HG03039 (cell line): ENCODE measurements at regions not wholly inside any gene's neighbourhood (a gene's known extent, or its start where the extent isn't known, plus 50 kb on each side); places are given as distances from the start of the nearest gene placed in this dataset.

Experiments
- ATAC-seq: cut with Tn5 transposase; IDR thresholded peaks from one replicate; pipeline ENCODE4 v1.9.1; 2021; ENCODE audit warnings: mild to moderate bottlenecking, moderate library complexity; ENCODE audit not compliant: unreplicated experiment

DNA sequence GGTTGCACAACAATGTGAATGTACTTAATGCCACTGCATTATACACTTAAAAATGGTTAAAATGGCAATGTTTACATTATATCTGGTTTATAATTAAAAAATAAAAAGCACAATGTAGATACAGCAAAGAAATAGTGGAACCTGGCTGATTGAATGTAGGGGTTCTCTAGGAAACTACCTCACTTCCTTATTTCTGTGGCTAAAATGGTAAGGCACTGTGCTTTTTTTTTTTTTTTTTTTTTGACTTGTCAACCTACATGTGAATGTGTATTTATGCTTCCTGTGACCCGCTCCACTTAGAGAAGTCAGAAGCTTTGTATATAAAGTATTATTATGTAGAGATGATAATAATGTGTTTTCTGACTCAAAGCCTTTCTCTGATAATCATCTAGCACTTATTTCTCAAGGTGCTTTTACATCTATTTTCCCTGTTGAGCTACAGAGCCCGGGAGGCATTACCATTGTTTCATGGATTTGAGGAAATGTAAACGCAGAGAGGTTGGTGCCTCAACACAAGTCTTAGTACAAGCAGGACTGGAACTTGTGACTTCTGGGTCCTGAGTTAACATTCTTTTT, 55.0 kb downstream of the SOX4 start:
- ATAC-seq = no peak

DNA sequence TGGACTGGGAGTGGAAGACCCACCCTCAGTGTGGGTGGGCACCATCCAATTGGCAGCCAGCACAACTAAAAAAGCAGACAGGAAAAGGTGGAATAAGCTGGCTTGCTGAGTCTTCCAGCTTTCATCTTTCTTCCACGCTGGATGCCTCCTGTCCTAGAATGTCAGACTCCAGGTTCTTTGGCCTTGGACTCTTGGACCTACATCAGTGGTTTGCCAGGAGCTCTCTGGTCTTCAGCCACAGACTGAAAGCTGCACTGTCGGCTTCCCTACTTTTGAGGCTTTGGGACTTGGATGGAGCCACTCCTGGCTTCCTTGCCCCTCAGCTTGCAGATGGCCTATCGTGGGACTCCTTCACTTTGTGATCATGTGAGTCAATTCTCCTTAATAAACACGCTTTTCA, 59.8 kb downstream of the SOX4 start:
- no peak for ATAC-seq

DNA sequence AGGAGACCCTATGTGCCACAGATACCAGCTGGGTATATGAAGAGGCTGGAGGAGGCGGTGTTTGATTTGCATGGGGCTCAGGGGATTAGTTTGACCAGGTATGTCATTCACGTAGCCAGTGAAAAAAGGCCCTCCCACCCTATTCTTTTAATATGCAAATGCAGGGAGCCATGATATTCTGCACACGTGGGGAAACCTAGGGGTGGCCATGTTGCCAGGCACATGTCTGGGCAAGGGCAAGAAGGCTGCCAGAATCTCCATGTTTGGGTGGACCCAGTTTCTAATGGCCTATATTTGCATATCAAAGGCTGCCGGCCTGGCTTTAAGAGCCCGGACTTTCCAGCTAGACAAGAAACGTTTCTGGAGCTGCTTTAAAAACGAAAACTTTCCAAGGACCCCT, 60.4 kb downstream of the SOX4 start:
- no peak for ATAC-seq

DNA sequence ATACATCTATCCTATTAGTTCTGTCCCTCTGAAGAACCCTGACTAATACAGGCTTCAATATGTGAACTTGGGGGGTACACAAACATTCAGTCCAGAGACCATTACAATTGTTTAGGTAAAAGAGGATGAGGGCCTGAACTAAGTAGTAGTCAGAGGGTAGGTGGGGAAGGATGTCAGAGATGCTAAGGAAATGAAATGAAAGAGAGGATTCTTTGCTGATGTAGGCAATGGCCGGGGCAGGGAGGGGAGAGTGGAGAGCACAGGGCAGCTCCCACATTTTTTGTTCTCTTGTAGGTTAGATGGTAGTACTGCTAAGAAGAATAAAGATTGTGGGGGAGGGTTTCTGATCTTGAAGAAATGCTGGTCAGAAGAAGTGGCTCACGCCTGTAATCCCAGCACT, 60.8 kb downstream of the SOX4 start:
- ATAC-seq = no peak

DNA sequence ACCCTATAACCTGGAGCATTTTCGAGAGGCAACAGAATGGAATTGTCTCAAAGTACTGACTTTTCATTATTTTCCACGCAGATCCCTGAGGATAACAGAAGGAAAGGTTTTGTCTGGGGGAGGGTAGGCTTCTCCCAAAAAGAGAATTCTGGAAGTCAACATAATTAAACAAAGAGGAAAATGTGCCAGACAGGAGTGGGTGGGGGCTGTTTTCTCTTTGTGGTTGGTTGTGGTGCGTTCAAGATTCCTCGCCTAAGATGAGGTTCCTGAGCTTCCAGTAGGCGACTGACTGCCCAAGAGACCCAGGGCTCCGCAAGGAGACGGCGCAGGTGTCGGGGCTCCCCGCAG, 70.4 kb downstream of the SOX4 start:
- ATAC-seq = no peak

DNA sequence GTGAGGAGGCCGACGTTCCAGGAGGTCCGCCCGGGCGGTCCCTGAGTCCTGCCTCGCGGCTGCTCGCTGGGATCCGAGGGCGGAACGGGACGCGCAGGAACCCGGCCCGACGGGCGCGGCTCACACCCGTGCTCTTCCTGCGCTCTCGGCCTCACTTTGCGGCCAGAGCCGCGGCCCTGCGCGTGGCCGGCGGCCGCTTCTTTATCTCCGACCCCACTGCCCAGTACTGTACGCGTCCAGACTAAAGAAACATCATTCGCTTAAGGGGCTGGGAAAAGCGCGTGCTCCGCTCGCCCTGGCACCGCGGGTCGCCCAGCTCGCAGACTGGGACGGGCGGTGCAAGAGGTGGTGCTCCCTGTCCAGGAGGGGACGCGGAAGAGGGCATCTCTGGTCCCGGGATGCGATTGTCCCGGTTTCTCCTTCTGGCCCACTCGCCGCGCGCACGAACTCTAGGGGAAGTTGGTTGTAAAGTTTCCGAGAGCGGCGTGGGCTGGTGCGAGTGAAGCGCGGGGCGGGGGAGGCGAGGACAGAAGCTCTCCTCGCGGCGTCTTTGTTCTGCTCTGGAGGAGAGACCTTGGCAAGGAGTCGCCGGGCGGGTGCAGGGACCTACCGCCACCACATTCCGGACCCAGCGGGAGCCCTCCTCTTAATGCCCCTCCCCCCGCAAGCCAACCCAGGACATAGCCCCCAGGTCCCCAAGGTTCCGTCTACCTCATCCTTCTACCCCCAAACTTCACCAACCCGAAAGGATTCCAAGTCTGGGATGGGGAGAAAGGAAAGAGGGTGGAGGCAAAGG, 71.0 kb downstream of the SOX4 start:
- no peak for ATAC-seq

DNA sequence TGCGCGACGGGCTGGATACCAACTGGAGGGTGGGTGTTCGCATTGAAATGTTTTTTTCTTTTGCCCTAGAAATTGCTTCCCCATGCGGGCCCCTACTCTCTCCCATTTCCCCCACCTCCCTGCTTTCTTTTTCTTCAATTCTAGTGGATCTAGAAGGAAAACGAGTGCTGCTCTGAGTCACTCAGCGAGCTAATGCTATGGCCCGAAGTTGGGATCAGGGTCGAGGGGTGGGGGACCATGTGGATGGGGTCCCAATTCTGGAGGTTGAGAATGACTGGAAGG, 71.5 kb downstream of the SOX4 start:
- no peak for ATAC-seq

DNA sequence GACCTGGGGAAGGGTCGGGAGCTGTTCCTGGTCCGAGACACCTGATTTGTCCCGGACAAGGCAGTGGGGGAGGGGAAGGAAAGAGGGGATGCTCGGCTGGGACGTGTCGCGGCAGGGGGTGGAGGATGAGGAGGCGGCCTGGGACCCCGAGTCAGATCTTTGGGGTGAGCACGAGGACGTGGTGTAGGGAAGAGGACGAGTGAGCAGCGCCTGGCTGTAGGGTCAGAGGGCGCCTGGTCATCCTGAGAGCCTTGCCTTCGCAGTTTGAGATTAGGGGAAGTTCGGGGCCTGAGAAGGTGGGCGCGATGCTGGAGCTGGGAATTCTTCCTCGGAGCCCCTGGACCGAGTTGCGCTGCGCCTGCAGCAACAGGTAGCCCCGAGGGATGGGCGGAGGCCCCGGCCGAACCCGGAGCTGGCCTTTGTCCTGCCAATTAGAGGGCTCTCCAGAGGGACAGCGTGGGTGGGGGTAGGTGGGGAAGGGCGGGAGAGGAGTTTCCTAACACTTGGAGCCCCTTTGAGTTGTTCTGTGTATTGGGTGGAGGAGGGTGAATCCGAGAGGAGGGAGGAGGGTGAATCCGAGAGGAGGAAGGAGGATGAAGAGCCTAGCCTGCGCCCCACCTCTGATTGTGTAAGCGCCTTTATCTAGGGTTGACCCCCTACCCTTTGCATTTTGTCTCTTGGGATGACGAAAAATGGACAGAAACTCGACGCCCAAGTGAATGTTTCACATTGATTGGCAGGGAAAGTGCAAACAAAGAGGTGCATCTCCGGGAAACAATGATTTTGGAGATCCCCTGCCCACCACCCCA, 72.0 kb downstream of the SOX4 start:
- ATAC-seq = no peak

DNA sequence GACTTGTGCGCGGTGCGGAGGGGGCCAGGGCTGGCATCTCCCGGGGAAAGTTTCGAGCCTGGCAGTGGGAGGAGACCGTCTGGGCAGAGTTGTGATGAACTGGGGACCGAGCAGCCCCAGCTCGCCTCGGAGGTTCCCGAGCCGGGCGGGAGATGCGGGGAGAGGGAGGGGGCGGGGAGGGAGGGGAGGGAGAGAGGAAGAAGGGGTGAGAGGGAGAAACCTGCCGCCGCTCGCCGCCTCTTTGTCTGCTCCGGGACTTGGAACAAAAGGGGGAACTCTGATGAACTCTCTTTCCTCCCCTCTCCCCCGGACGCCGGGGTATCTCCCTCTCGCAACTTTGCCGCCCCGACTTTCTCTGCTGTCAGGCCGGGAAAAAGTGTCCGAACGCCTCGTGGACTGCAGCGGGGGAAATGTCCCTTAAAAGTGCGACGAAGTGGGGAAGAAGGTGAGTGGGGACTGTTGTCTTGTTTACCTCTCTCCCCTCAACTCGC, 72.7 kb downstream of the SOX4 start:
- ATAC-seq = no peak

DNA sequence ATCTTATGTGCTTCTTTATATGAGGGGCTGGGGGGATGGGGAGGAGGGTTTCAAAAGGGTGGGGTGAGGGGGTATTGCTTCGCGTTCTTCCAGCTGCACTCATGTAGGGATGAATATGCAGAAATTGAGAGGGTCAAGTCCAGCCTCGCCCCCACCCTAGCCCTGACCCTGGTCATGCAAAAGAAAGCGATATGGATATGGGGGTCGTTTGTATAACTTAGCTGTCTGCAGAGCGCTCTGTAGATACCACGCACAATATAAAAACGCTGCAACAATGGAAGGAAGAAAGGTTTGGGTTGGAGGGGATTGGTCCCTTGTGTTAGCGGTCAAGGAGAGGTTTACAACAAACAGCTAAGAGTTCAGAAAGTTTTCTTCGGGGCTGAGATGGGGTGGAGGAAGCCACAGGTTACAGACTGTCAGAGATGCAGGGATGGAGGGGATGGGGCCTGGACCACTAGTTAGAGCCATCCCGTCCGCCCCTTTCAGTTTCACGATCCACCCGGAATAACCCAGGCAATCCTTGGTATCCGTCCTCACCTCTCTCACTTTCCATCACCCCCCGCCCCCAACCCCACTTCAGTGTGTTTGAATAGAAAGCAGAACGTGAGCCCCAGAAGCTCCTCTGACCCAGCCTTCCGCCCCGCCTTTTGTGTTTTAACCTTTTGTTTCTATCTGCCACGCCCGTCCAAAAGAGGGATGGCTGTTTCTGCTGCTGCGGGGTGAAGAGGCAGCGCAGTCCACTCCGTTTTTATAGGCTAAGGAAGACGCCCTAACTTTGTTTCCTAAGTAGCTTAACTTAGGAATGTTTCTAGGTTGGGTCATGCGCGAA, 73.5 kb downstream of the SOX4 start:
- ATAC-seq = no peak

DNA sequence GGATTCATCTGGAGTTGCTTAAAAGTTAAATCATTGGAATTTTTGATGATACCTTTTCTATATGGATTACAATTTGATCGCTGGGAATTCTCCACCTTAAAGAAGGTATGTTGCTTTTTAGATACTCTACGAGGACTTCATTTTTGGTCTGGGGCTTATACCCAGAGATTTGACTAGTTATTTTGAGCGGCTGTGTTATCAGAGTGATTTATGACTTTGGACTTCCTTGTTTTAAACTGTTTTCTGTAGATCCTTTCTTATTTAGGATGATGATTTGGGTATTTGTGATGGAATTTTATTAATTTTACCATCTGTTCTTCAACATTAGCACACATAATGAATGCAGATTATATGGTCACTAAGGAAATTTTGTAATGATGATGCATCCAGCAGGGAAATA, 75.2 kb downstream of the SOX4 start:
- ATAC-seq = no peak

DNA sequence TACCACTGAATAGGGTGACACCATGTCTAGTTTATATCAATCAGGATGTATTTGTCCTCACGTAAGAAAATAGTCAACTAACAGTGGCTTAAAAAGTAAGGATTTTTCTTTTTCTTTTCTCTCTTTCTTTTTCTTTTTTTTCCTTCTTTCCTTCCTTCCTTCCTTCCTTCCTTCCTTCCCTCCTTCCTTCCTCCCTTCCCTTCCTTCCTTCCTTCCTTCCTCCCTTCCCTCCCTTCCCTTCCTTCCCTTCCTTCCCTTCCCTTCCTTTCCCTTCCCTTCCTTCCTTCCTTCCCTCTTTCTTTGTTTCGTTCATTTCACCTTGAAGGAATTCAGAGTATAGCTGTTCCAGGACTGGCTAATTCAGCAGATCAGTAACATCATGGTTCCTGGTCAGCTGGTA, 83.2 kb downstream of the SOX4 start:
- no peak for ATAC-seq

DNA sequence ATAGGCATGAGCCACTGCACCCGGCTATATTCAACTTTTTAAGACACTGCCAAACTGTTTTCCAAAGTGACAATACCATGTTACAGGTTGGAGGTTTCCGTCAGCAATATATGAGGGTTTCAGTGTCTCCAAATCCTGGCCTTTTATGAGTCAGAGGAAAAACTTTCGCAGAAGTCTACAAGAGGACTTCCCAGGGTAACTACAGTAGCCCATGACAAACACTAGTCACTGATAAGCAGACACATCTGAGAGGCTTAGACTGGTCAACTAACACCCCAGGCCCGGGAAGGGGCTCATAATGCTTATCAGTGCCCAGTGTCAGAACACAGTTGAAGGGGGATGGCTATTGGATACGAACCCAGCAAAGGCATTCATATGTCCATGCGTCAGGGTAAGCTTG, 85.4 kb downstream of the SOX4 start:
- ATAC-seq = no peak

DNA sequence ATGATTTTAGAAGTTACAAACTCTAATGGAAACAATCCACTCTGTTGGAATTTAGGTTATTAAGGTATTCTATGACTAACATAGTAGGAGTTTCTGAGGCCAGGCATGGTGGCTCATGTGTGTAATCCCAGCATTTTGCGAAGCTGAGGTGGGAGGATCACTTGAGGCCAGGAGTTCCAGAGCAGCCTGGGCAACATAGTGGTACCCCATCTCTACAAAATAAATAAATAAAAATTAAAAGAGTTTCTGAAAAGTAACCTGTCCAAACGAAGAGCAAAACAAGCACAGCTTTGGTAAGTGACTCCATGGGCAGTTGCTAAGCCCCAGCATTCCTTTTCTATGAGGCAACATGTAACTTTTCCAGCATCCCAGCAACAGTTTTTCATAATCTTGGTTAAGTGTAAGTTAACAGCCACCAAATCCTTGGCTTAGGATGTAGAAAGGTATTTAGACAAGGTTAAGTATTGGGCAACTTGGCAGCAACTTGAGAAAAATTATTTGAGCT, 86.3 kb downstream of the SOX4 start:
- no peak for ATAC-seq

DNA sequence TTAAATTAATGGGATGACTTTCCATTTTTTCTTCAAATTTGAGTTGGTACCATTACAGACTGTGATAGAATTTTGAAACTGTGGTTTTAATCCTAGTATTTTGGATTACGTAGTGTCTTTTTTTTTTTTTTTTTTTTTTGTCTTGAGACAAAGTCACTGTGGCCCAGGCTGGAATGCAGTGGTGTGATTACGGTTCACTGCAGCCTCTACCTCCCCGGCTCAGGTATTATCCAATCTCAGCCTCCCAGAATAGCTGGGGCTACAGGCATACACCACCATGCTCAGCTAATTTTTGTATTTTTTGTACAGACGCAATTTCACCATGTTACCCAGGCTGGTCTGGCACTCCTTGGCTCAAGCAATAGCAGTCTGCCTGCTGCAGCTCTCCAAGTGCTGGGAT, 87.1 kb downstream of the SOX4 start:
- ATAC-seq = no peak

DNA sequence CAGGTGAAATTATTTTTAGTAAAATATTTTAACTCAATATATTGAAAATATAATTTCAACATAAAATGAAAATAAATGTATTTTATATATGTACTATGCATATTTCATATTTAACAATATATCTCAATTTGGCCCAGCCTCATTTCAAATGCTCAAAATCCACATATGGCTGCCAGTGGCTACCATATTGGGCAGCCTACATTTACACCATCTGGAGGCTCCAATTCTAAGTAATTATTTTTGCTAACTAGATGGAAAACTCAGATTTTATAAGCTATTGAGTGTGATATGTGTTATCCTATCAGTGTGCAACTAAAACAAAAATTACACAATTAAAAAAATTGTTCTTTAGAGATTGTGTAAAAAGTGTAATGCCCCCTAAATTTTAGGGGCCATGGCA, 96.9 kb downstream of the SOX4 start:
- no peak for ATAC-seq

DNA sequence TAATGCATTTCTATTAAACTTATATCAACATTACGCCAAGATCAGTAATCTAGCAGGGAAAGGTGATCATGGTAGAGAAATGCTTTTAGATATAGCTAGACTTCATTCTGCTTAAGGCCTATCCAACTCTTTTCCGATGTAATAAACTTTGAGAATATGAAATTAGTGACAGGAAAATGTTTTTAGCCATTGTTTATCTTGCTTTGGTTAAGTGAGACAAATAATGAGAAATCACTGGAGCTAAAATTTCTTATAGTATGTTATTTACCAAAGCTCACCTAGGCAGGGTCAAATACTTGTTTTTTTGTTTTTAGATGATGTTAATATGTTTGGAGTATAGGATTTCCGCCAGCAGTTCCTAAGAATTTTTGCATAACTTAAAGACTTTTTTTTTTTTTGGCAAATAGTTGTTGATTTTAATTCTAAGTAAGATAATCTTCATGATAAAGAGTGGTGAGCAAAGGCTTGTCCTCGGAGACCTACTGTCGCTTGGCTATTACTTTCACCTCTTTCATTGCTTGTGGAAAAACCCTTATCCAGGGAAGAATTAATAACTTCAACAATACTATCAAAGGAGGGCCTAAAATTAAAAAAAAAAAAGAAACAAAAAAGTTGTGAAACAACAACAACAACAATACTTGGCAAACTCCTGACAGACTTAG, 98.3 kb downstream of the SOX4 start:
- ATAC-seq = no peak

DNA sequence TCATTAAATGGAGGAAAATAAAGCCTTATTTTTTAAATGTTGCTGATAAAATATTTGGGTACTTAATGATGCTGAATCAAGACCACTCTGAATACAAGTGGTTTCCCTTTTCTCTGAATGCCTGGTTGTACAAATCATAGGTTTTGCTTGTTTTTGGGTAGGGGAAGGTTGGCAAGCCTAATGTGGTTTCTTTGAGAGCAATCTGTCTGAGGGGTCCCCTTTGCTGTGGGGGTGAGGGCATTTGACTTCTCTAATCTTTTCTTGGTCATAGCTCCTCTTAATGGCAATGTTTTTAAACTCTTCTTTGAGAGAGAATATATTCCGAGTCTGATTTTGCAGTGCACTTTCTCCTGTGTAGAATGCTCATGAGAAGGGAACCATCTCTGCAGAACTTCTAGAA, 99.2 kb downstream of the SOX4 start:
- ATAC-seq = no peak

DNA sequence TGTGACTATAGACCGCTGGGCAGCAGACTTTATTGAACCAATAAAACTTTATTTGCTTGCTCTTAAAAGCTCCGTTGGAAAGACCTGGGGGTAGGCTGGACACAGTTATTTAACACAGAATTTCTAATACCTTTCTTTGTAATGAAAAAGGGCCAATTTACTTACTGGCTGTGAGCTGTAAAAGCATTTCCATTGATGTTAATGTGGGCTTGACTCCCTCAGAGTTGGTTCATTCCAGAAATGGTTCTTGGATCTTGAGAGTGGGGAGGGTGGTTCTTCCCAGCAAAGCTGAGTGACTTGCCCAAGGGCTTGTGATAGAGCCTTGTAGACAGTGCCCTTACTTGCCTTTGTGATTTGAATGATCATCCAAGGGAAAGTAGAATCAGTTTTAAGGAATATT, 100.6 kb downstream of the SOX4 start:
- ATAC-seq = no peak

DNA sequence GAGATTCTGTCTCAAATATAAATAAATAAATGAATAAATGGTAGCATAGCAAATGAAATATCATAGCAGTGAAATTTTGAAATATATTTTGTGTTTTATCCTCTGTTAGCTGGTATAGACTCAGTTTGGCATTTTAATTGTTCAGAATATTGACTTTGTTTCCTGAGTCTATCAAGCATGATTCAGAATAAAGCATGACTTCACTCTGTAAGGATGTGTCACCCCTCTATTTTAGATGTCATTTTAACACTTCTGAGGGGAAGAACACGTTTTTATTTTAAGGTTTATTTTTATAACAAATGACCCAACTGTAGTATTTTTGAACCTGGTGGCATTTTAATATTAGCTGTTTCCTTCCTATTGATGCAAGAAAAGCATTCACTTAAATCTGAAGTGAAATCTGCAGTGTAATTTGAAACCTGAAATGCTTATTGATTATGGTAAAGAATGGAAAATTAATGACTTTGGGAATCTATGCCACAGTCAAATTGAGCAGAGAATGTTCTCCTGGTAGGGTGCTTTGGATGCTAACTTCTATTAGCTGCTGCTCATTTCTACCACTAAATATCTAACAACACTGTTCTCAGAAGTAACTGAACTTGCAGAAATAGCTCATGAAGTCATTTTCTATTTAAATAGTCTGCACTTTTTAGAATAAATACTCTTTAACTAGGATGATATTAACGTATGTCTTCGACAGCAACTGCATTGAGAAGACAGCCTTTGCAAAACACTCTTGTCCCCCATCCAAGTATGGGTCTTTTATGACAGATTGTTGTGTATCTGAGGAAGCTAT, 114.2 kb downstream of the SOX4 start:
- ATAC-seq = no peak
